ENCODE measurements at regions not wholly inside any gene's neighbourhood (a gene's known extent, or its start where the extent isn't known, plus 50 kb on each side); places are given as distances from the start of the nearest gene placed in this dataset.

DNA sequence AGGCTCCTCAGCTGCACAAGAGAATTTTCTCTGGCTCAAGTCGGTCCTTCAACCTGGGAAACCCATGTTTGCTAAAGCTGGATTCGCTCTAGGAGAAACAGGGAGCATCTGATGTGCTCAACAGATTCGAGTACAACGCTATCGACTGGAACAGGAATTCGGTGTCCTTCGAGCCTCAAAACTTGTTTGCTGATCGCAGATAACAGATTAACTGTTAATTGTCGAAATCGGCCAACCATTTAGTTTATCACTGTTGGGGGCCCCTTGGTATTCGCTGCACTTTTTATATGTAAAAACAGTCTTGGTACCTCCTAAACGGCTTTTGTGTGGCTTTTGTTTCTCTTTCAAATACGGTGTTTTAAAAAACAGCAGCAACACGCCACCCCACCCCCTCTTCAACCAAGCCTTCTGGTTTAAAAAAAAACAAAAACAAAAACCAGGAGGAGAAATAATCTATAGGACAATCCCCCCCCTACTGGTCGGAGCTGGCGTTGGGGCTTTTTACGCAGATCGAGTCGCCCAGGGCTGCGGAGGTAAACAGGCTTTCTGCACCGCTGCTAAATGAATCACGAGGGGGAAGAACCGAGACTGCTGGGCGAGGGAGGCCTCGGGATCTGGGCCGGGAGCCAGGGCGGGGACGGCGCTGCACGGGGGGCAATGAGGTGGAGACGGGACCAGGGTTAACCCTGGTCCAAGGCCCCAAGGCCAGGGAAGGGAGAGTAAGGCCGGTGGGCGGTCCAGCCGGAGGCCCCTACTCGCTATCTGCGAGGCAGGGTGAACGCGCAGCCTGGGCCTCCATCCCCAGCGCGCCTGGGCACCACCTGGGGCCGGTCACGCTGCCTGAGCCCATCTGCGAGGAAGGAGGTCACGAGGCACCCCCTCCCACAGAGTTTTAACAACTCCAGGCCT is 71.7 kb upstream of the BCOR start (continued):
- no peak for TF ChIP-seq ZNF441 (CRISPR knock-in tag; IDR thresholded peaks at IDR 0.05; ENCODE audit: borderline replicate concordance)
- TF ChIP-seq, protein P1, sequence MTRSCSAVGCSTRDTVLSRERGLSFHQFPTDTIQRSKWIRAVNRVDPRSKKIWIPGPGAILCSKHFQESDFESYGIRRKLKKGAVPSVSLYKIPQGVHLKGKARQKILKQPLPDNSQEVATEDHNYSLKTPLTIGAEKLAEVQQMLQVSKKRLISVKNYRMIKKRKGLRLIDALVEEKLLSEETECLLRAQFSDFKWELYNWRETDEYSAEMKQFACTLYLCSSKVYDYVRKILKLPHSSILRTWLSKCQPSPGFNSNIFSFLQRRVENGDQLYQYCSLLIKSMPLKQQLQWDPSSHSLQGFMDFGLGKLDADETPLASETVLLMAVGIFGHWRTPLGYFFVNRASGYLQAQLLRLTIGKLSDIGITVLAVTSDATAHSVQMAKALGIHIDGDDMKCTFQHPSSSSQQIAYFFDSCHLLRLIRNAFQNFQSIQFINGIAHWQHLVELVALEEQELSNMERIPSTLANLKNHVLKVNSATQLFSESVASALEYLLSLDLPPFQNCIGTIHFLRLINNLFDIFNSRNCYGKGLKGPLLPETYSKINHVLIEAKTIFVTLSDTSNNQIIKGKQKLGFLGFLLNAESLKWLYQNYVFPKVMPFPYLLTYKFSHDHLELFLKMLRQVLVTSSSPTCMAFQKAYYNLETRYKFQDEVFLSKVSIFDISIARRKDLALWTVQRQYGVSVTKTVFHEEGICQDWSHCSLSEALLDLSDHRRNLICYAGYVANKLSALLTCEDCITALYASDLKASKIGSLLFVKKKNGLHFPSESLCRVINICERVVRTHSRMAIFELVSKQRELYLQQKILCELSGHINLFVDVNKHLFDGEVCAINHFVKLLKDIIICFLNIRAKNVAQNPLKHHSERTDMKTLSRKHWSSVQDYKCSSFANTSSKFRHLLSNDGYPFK (CRISPR knock-in tag; IDR thresholded peaks at IDR 0.05; ENCODE audit: borderline replicate concordance): no peak
- TF ChIP-seq TCF7 (IDR thresholded peaks at IDR 0.05; ENCODE audit: low read depth): no peak
- TF ChIP-seq ZNF138 (CRISPR knock-in tag; IDR thresholded peaks at IDR 0.05; ENCODE audit: low read depth): no peak
- TF ChIP-seq SCMH1 (CRISPR knock-in tag; IDR thresholded peaks at IDR 0.05; ENCODE audit: borderline replicate concordance): no peak
- TF ChIP-seq, protein P2, sequence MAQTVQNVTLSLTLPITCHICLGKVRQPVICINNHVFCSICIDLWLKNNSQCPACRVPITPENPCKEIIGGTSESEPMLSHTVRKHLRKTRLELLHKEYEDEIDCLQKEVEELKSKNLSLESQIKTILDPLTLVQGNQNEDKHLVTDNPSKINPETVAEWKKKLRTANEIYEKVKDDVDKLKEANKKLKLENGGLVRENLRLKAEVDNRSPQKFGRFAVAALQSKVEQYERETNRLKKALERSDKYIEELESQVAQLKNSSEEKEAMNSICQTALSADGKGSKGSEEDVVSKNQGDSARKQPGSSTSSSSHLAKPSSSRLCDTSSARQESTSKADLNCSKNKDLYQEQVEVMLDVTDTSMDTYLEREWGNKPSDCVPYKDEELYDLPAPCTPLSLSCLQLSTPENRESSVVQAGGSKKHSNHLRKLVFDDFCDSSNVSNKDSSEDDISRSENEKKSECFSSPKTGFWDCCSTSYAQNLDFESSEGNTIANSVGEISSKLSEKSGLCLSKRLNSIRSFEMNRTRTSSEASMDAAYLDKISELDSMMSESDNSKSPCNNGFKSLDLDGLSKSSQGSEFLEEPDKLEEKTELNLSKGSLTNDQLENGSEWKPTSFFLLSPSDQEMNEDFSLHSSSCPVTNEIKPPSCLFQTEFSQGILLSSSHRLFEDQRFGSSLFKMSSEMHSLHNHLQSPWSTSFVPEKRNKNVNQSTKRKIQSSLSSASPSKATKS (CRISPR knock-in tag; IDR thresholded peaks at IDR 0.05): no peak
- TF ChIP-seq FOXA1 (IDR thresholded peaks at IDR 0.05): no peak
- peak; percentile 48; the same call in 1 of the 2 replicates for TF ChIP-seq FOXA1 (CRISPR knock-in tag; IDR thresholded peaks at IDR 0.05)
- TF ChIP-seq ZNF652 (CRISPR knock-in tag; IDR thresholded peaks at IDR 0.05; ENCODE audit: borderline replicate concordance, low read depth): peak; percentile 64; the same call in 1 of the 2 replicates
- TF ChIP-seq RORA (CRISPR knock-in tag; IDR thresholded peaks at IDR 0.05): no peak
- TF ChIP-seq HNF4G (IDR thresholded peaks at IDR 0.05; ENCODE audit: borderline replicate concordance, low read depth, low read length): no peak
- no peak for TF ChIP-seq HNF4G (CRISPR knock-in tag; IDR thresholded peaks at IDR 0.05; ENCODE audit: borderline replicate concordance, low read depth)
- TF ChIP-seq GABPA (IDR thresholded peaks at IDR 0.05; ENCODE audit: low read depth, low read length): no peak
- no peak for TF ChIP-seq GABPA (CRISPR knock-in tag; IDR thresholded peaks at IDR 0.05; ENCODE audit: low read depth)
- no peak for TF ChIP-seq ZNF24 (IDR thresholded peaks at IDR 0.05)
- TF ChIP-seq HHEX (CRISPR knock-in tag; IDR thresholded peaks at IDR 0.05): no peak
- no peak for TF ChIP-seq ZNF709 (CRISPR knock-in tag; IDR thresholded peaks at IDR 0.05)
- TF ChIP-seq GATAD2A (CRISPR knock-in tag; IDR thresholded peaks at IDR 0.05): peak; percentile 44; the same call in 1 of the 2 replicates
- TF ChIP-seq, protein P3, sequence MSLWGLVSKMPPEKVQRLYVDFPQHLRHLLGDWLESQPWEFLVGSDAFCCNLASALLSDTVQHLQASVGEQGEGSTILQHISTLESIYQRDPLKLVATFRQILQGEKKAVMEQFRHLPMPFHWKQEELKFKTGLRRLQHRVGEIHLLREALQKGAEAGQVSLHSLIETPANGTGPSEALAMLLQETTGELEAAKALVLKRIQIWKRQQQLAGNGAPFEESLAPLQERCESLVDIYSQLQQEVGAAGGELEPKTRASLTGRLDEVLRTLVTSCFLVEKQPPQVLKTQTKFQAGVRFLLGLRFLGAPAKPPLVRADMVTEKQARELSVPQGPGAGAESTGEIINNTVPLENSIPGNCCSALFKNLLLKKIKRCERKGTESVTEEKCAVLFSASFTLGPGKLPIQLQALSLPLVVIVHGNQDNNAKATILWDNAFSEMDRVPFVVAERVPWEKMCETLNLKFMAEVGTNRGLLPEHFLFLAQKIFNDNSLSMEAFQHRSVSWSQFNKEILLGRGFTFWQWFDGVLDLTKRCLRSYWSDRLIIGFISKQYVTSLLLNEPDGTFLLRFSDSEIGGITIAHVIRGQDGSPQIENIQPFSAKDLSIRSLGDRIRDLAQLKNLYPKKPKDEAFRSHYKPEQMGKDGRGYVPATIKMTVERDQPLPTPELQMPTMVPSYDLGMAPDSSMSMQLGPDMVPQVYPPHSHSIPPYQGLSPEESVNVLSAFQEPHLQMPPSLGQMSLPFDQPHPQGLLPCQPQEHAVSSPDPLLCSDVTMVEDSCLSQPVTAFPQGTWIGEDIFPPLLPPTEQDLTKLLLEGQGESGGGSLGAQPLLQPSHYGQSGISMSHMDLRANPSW (CRISPR knock-in tag; IDR thresholded peaks at IDR 0.05; ENCODE audit: borderline replicate concordance): no peak
- no peak for TF ChIP-seq PAX8 (CRISPR knock-in tag; IDR thresholded peaks at IDR 0.05; ENCODE audit: borderline replicate concordance)
- TF ChIP-seq, protein P4, sequence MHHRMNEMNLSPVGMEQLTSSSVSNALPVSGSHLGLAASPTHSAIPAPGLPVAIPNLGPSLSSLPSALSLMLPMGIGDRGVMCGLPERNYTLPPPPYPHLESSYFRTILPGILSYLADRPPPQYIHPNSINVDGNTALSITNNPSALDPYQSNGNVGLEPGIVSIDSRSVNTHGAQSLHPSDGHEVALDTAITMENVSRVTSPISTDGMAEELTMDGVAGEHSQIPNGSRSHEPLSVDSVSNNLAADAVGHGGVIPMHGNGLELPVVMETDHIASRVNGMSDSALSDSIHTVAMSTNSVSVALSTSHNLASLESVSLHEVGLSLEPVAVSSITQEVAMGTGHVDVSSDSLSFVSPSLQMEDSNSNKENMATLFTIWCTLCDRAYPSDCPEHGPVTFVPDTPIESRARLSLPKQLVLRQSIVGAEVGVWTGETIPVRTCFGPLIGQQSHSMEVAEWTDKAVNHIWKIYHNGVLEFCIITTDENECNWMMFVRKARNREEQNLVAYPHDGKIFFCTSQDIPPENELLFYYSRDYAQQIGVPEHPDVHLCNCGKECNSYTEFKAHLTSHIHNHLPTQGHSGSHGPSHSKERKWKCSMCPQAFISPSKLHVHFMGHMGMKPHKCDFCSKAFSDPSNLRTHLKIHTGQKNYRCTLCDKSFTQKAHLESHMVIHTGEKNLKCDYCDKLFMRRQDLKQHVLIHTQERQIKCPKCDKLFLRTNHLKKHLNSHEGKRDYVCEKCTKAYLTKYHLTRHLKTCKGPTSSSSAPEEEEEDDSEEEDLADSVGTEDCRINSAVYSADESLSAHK (CRISPR knock-in tag; IDR thresholded peaks at IDR 0.05; ENCODE audit: borderline replicate concordance): no peak

Measured in HepG2 (cell line).